ENCODE measurements at regions not wholly inside any gene's neighbourhood (a gene's known extent, or its start where the extent isn't known, plus 50 kb on each side); places are given as distances from the start of the nearest gene placed in this dataset.

GRCh38 chr20:60795651-60796050, 456.4 kb upstream of the CDH4 start:
- no peak for ATAC-seq (ENCODE audit: low read depth)
- Histone ChIP-seq H3K27me3 (ENCODE audit: control insufficient read depth, insufficient read depth, low read length) (no peaks in the 10 kb centered on the region), H2BK15ac (ENCODE audit: low read depth, low read length) (no peak overlapping the region), H3K79me1 (ENCODE audit: low read depth in 1 of 2, low read length in 2 of 2) (no peaks in the 10 kb centered on the region), H2BK20ac (ENCODE audit: low read depth, low read length) (no peak overlapping the region), H3K4me2 (ENCODE audit: low read depth, low read length) (no peak overlapping the region), H4K5ac (ENCODE audit: low read depth, low read length) (no peak overlapping the region), H3K23ac (ENCODE audit: low read depth, low read length) (no peak overlapping the region), H4K91ac (ENCODE audit: insufficient read depth, low read depth, low read length) (no peak overlapping the region), H3K9me1 (ENCODE audit: insufficient read depth, low read length) (no peaks in the 10 kb centered on the region), H3K4me3 (ENCODE audit: insufficient read depth, low read depth, low read length) (no peak overlapping the region), H3K9me3 (ENCODE audit: control insufficient read depth, insufficient read depth, low read length) (peaks cover 25% of the 10 kb centered on the region), H3K36me3 (ENCODE audit: control insufficient read depth, insufficient read depth, low read length) (no peaks in the 10 kb centered on the region), H4K8ac (ENCODE audit: low read depth in 2 of 2, low read length in 2 of 2) (no peak overlapping the region), H2AK9ac (replicated peaks; ENCODE audit: low read depth, low read length, poor library complexity) (no peak overlapping the region), H3K18ac (ENCODE audit: low read depth, low read length) (no peak overlapping the region), H2AK5ac (ENCODE audit: low read depth, low read length) (no peak overlapping the region), H2BK120ac (ENCODE audit: low read depth, low read length) (no peak overlapping the region), H3K27ac (ENCODE audit: insufficient read depth, low read length) (no peak overlapping the region), H3K9ac (ENCODE audit: low read depth, low read length) (no peak overlapping the region), H3K56ac (ENCODE audit: extremely low read depth, insufficient read depth, low read length) (no peak overlapping the region), H4K20me1 (ENCODE audit: insufficient read depth, low read length) (no peaks in the 10 kb centered on the region), H3K4ac (ENCODE audit: low read depth, low read length) (no peak overlapping the region), H3K14ac (replicated peaks; ENCODE audit: low read depth, low read length) (no peak overlapping the region), H2AFZ (replicated peaks; ENCODE audit: low read length, poor library complexity) (no peak overlapping the region), H2BK5ac (ENCODE audit: low read depth, low read length, poor library complexity, severe bottlenecking) (no peak overlapping the region), H3K4me1 (ENCODE audit: control insufficient read depth, insufficient read depth, low read length) (no peaks in the 10 kb centered on the region)
- dilution Hi-C loops (cut with HindIII; ENCODE audit: low sequenced_read_pairs, unreplicated experiment) = no loop called here
- WGBS, 2 experiments (ENCODE audit: extremely low coverage in 2 of 2, insufficient read length in 1 of 2) = no CpG with 5 or more reads among the region's 1 CpG
- intact Hi-C loops (cut with micrococcal nuclease) = no loop called here
- ChIA-PET POLR2A (ENCODE audit: unreplicated experiment) (no interaction called here), CTCF (no interaction called here)
- in situ Hi-C loops (cut with MboI; ENCODE audit: low sequenced_read_pairs) = no loop called here
- DNase-seq = no peak
- TF ChIP-seq MAFK (IDR thresholded peaks at IDR 0.05; ENCODE audit: low read depth, low read length) (no peak), POLR2A (IDR thresholded peaks at IDR 0.05; ENCODE audit: low read depth, low read length) (no peak), RFX5 (IDR thresholded peaks at IDR 0.05; ENCODE audit: low read depth, low read length) (no peak), CTCF (conservative IDR thresholded peaks at IDR 0.05; ENCODE audit: low read depth, low read length) (no peak), CHD1 (IDR thresholded peaks at IDR 0.05; ENCODE audit: low read depth, low read length) (no peak), CEBPB (IDR thresholded peaks at IDR 0.05; ENCODE audit: low read depth, low read length) (no peak), BHLHE40 (IDR thresholded peaks at IDR 0.05; ENCODE audit: low read depth, low read length) (no peak), ELK1 (IDR thresholded peaks at IDR 0.05; ENCODE audit: borderline replicate concordance, low read depth, low read length) (no peak), MXI1 (IDR thresholded peaks at IDR 0.05; ENCODE audit: borderline replicate concordance, low read depth, low read length) (no peak)
- BruUV-seq (replicated peaks) = no TSS peak
